ENCODE measurements at regions not wholly inside any gene's neighbourhood (a gene's known extent, or its start where the extent isn't known, plus 50 kb on each side); places are given as distances from the start of the nearest gene placed in this dataset.
"Not testable (repeated sequence)": the region's sequence is repeated elsewhere in the genome, so short reads cannot be mapped to it uniquely, and the experiment has no call there.

GRCh38 chr18:73093687-73094250 is 226.0 kb upstream of the NETO1 start:
- no peak for DNase-seq (ENCODE audit: low read depth)

GRCh38 chr18:73088445-73088844 is 220.7 kb upstream of the NETO1 start:
- DNase-seq (ENCODE audit: low read depth): no peak

DNA sequence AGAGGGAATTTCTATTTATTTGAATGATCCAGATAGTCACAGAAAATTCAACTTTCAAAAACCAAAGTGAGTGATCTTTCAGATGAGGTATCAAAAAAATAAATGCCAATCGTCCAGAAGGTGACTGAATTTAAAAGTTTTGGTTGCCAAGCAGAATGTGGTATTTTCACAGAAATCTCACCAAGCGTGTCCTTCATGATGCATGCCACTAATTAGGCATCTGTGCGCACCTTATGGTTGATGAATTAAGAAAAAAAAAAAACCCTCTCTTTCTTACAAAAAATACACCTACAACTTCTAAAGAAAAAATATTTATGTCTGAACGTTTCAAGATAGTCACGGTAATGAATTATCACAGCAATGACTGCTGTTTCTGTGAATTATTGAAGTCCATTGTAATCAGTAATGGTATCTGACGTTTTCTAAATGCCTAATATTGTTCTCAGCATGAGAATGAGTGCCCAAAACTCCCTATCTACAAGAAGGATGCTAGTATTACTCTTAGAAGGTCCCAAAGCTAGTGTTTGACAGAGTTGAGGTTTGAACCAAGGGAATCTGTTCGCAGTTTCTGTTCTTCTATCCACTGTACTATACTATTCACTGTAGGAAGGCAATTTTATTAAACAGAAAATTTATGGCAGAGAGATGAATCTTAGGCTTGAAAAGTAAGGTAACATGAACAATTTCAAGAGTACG is 219.6 kb upstream of the NETO1 start:
- no peak for DNase-seq (ENCODE audit: low read depth)

- no peak for DNase-seq (ENCODE audit: low read depth)
These were observed 212.1 kb upstream of the NETO1 start for GRCh38 chr18:73079920-73080319.

- DNase-seq (ENCODE audit: low read depth): no peak
These were observed 193.0 kb upstream of the NETO1 start for GRCh38 chr18:73060666-73061288.

GRCh38 chr18:73059280-73059679 is 191.5 kb upstream of the NETO1 start:
- DNase-seq (ENCODE audit: low read depth): no peak

DNA sequence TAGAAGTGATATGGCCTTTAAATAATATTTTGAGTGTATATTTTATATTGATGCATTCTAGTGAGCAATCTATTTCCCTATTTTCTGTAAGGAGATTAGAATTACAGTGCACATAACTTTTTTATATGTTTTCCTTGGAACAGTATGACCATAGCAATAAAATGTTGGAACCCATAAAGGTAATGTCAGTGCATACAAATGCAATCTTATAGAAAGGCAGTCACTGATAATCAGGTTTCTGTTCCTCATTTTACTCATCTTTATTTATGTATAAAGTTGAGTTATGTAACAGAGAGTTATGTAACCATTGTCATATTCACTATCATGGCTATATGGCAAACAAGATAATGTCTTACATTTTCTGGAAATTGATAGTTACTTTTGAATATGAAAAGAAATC is 179.9 kb upstream of the NETO1 start:
- DNase-seq (ENCODE audit: low read depth): no peak

- no peak for DNase-seq (ENCODE audit: low read depth)
These were observed 177.2 kb upstream of the NETO1 start for GRCh38 chr18:73045037-73045436.

GRCh38 chr18:73043611-73044010 is 175.8 kb upstream of the NETO1 start:
- DNase-seq (ENCODE audit: low read depth): no peak

- no peak for DNase-seq (ENCODE audit: low read depth)
These were observed 175.4 kb upstream of the NETO1 start for GRCh38 chr18:73043211-73043610.

DNA sequence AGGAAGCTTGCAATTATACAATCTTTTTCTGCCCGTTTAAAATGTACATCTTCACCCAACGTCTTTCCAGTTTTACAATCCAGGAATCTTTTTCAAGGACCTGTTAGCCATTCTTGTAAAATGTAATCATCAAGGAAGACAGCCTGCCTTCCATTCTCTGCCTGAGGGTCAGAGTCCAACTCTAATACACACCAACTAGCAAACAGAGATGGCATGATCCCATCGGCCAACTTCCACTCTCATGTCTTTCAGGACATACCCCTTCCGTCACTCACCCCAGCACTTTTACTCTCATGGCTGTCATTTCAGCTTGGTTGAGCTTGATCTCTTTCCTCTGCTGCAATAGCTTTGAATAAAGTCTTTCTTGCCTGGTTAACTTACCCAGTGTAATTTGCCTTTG is 172.5 kb upstream of the NETO1 start:
- DNase-seq (ENCODE audit: low read depth): no peak

- no peak for DNase-seq (ENCODE audit: low read depth)
These were observed 170.5 kb upstream of the NETO1 start for GRCh38 chr18:73038336-73038735.

GRCh38 chr18:73023975-73024374 is 156.2 kb upstream of the NETO1 start:
- no peak for DNase-seq (ENCODE audit: low read depth)

GRCh38 chr18:73009691-73010090 is 141.9 kb upstream of the NETO1 start:
- DNase-seq (ENCODE audit: low read depth): no peak

DNA sequence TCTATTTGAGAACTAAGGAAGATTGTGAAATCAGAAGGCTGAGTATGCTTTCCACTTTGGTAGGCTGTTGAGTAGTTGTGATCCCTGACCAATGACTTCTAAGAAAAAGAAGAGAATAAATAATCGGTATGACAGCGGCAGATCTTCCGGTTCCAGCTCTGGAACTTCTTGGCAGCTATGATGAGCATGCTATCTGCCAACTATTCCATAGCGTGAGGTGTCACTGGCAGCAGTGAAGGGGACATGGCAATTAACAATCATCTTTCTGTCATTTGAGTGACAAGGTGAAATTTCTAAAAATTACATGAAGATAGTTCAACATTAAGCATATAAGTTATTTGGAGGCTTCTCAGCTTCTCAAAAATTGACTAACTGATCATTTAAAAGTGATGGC is 140.1 kb upstream of the NETO1 start:
- no peak for DNase-seq (ENCODE audit: low read depth)

- DNase-seq (ENCODE audit: low read depth): no peak
These were observed 139.6 kb upstream of the NETO1 start for GRCh38 chr18:73007195-73007914.

- DNase-seq (ENCODE audit: low read depth): no peak
These were observed 138.5 kb upstream of the NETO1 start for GRCh38 chr18:73006331-73006730.

- no peak for DNase-seq (ENCODE audit: low read depth)
These were observed 136.5 kb upstream of the NETO1 start for GRCh38 chr18:73004260-73004659.

GRCh38 chr18:72999971-73000607 is 132.3 kb upstream of the NETO1 start:
- no peak for DNase-seq (ENCODE audit: low read depth)

DNA sequence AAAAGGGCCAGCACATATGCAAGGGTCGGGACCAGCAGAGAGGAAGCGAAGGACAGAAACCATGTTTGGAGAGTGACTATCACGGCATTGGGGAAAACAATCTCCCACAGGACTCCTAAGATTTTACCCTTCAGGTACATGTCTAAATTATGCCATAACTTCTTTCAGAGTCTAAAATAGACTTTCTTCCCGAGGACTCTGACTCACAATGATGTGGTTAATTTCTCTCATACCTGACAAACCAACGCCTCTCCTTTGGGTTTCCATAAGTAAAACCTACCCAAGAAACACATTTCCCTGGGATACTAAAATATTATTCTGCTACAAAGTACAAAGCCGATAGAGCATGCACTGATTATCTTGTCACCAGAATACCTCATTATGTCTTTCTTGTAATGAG is 127.8 kb upstream of the NETO1 start:
- DNase-seq (ENCODE audit: low read depth): no peak

DNA sequence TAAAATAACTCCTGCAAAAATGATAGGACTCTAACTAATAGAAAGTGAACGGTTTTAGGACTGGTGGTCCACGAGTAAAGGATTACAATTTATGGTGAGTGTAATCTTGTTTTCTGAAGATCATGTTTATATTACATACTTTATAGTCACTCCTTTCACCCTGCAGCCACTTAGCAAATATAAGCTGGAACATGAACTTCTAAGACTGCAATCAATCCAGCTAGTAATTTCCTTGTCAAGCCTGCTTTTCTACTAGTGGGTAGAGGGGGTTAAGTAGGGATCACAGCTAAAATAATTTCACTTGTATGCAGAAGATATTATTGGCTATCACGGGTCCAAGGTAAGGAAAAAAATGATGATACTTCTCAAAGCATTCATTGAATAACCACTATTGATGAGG is 125.5 kb upstream of the NETO1 start:
- DNase-seq (ENCODE audit: low read depth): no peak

GRCh38 chr18:72991379-72991778 is 123.6 kb upstream of the NETO1 start:
- no peak for DNase-seq (ENCODE audit: low read depth)

- not testable (repeated sequence) for DNase-seq (ENCODE audit: low read depth)
These were observed 119.8 kb upstream of the NETO1 start for GRCh38 chr18:72987570-72987969.

Data from stimulated activated CD8-positive, alpha-beta memory T cell treated with anti-CD3 and anti-CD28 coated beads, Interleukin-4, amount 100 ng/mL, for 24 hours (primary cell).